HG02943 (cell line): ENCODE measurements at regions not wholly inside any gene's neighbourhood (a gene's known extent, or its start where the extent isn't known, plus 50 kb on each side); places are given as distances from the start of the nearest gene placed in this dataset.

Experiments
- ATAC-seq: cut with Tn5 transposase; IDR thresholded peaks from one replicate; pipeline ENCODE4 v1.9.1; 2021; ENCODE audit warnings: mild to moderate bottlenecking, low read depth, moderate library complexity; ENCODE audit not compliant: unreplicated experiment

DNA sequence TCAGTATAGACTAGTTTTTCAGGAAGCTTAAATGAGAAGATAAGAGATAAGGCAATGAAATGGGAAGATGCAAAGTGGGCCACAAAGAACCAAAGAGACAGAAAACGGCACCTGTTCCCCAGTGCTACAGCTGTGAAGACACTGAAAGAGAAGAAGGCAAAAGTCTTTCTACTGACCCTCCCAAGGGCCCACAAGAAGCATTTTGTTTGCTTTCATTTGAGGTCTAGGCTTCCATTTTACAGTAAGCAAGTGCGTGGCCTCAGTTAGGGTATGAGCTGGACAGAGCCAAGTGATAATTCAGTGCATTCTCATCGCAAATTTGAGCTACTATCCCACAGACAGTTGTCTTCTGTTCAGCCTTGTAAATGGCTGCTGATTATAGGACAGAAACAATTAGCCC lies 53.4 kb upstream of the STK17B start:
- no peak for ATAC-seq

GRCh38 chr2:196225213-196225612 lies 53.8 kb upstream of the STK17B start:
- ATAC-seq = no peak

- no peak for ATAC-seq
Observed at GRCh38 chr2:196226058-196226706, 54.8 kb upstream of the STK17B start.

GRCh38 chr2:196226707-196227065 lies 55.3 kb upstream of the STK17B start:
- no peak for ATAC-seq

DNA sequence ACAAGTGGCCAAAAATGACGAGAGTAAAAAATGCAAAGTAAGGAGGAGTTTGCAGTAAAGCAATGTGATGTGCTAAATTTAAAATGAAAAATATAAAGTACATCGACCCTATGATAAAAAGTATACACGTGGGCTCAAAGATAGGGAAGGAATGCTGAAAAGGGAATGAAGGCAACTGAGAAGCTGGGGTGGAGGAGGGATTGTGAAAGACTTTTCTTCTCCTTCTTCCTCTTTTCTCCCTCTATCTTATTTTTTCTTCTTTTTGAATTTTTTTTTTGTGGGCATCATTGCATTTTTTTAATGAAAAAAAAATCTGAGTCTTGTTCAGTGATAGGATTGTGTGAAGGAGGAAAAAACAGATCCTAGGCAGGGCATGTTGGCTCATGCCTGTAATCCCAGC lies 57.6 kb upstream of the STK17B start:
- no peak for ATAC-seq

GRCh38 chr2:196230061-196230854 lies 58.9 kb upstream of the STK17B start:
- ATAC-seq = no peak

DNA sequence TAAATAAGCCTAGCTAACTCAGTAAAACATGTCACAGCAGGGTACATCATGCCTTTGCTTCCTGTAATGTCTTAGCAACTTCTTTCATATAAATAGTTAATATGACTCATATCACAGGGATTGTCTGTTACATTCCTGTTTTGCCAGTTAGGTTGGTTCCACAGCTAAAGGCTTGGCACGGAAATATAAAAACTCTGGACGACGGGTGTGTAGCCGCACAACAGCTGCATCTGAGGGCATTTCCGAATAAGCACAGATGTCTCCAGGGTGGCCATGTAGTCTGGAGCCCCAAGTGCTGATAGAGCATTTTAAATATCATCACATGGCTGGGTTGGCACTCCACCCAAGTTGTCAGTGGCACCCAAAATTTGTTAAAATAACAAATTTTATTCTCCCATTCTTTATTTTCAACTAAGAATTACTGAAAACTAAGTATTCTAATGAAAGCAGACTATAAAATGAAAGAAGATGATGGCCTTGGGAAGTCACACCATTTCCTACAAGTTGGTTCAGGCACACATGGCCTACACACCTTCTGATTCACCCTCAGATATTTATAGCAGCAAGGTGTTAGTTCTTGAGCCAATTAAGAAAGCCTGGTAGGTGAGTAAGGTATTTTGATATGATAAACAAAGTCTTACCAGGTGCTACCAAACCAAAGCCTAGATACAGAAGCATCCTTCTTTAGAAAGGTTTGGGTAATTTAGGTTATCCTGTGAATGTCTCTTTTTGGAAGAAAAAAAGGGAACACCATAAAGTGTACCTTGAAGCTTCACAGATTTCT lies 61.8 kb upstream of the STK17B start:
- ATAC-seq = no peak

- peak; percentile 66 for ATAC-seq
Observed at GRCh38 chr2:196233805-196234475, 62.6 kb upstream of the STK17B start.

GRCh38 chr2:196234672-196235071 lies 63.3 kb upstream of the STK17B start:
- no peak for ATAC-seq

DNA sequence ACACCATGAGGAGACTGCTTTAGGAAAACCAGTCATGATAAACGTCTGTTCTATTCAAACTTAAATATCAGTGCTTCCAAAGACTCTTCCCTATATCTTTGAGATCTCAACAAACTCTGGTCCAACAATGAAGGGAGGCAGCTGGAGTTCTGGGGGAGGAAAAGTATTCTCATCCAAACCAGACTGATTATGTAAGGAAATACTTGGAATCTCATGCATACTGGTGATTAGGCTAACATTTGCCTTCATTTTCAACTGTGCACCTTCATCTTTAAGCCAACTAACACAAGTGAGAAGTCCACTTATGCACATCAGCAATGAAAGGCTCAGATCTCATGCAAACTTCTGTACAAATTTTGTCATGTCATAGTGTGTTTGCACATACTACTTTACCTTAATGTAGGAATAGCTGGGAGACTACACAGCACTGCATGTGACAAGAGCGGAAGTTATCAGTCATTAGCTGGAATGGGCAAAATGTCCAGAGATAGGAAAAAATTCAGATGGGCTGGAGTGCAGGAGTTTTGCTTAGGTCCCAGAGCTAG lies 67.5 kb upstream of the STK17B start:
- ATAC-seq = no peak

GRCh38 chr2:196239622-196240587 lies 68.5 kb upstream of the STK17B start:
- ATAC-seq = peak; percentile 78

- ATAC-seq = no peak
Observed at GRCh38 chr2:196241175-196241574, 69.8 kb upstream of the STK17B start.

- ATAC-seq = peak; percentile 79
Observed at GRCh38 chr2:196242131-196242620, 70.8 kb upstream of the STK17B start.

- no peak for ATAC-seq
Observed at GRCh38 chr2:196244516-196244915, 73.1 kb upstream of the STK17B start.

DNA sequence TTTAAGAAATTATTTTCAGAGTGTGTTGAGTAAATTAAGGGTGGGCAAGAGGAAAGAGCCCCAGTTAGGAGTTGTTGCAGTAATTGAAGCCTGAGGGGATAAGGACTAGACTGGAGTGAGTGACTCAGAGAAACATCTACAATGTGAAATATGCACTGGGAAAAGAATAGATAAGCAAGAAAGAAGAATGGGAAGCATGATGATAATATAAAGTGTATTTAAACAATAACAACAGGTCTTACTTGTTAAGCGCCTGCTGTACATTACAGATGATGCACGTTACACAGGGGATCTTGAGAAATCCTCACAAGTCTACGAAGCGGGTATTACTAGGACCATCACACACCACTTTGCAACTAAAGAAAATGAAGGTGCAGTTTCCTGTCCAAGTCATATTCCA lies 73.6 kb upstream of the STK17B start:
- no peak for ATAC-seq

GRCh38 chr2:196245378-196246140 lies 74.2 kb upstream of the STK17B start:
- no peak for ATAC-seq

GRCh38 chr2:196247114-196247975 lies 76.0 kb upstream of the STK17B start:
- no peak for ATAC-seq

DNA sequence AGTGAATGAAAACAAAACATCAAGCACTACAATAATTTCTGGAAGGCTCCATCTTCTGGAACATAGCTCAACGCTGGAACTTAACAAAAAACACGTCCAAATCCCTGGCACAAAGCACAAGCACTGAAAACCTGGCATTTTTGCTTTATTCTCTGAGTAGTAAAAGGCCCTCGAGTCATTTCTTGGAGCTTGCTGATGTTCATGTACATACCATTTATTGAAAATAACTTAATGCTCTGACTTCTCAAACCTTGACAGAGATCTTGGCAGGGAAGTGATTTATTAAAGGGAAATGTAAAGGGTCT lies 76.5 kb upstream of the STK17B start:
- no peak for ATAC-seq
